ENCODE measurements at regions not wholly inside any gene's neighbourhood (a gene's known extent, or its start where the extent isn't known, plus 50 kb on each side); places are given as distances from the start of the nearest gene placed in this dataset.

DNA sequence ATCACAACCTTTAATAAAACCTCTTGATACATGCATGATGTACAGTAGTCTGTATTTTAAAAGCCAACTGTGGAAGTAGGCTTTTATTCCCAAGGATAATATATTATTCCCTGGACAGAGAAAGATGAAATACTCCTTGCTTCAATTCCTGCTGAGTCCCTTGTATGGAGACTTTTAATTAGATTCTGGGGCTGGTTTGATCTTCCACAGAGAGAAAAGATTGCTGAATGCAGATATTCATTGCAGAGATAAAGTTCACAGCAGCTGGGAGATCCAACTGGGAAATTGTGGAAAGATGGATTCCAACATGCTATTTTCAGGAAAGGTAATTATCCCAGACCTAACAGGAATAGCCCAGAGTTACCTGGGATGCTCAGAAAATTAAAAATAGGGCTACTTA is 607.0 kb upstream of the HS6ST1 start:
- TF ChIP-seq, protein P1, sequence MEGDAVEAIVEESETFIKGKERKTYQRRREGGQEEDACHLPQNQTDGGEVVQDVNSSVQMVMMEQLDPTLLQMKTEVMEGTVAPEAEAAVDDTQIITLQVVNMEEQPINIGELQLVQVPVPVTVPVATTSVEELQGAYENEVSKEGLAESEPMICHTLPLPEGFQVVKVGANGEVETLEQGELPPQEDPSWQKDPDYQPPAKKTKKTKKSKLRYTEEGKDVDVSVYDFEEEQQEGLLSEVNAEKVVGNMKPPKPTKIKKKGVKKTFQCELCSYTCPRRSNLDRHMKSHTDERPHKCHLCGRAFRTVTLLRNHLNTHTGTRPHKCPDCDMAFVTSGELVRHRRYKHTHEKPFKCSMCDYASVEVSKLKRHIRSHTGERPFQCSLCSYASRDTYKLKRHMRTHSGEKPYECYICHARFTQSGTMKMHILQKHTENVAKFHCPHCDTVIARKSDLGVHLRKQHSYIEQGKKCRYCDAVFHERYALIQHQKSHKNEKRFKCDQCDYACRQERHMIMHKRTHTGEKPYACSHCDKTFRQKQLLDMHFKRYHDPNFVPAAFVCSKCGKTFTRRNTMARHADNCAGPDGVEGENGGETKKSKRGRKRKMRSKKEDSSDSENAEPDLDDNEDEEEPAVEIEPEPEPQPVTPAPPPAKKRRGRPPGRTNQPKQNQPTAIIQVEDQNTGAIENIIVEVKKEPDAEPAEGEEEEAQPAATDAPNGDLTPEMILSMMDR (IDR thresholded peaks at IDR 0.05 in 4 of 5, conservative IDR thresholded peaks at IDR 0.05 in 1 of 5) = no peak
- TF ChIP-seq POLR2A (IDR thresholded peaks at IDR 0.05) = no peak
- no peaks in the 10 kb centered on the region for H3K4me1 ChIP-seq
- ATAC-seq (no peak), DNase-seq (no peak)
- in situ Hi-C loops (cut with MboI; ENCODE audit: low sequenced_read_pairs in 4 of 4) = no loop called here
- no peaks in the 10 kb centered on the region for H3K9me3 ChIP-seq
- intact Hi-C loops (cut with DNase I; ENCODE audit: low total_unique reads) = no loop called here
- H3K27ac ChIP-seq = no peak overlapping the region
- H3K4me3 ChIP-seq = no peak overlapping the region
- H3K36me3 ChIP-seq = no peaks in the 10 kb centered on the region
- H3K27me3 ChIP-seq = no peaks in the 10 kb centered on the region

- no peak for DNase-seq
- H3K27me3 ChIP-seq = no peaks in the 10 kb centered on the region
- intact Hi-C loops (cut with DNase I; ENCODE audit: low total_unique reads) (no loop called here), in situ Hi-C loops (cut with MboI; ENCODE audit: low sequenced_read_pairs in 4 of 4) (no loop called here)
- no peak overlapping the region for H3K27ac ChIP-seq
- H3K36me3 ChIP-seq = no peaks in the 10 kb centered on the region
- no peak for ATAC-seq
- TF ChIP-seq, protein P1 (IDR thresholded peaks at IDR 0.05 in 4 of 5, conservative IDR thresholded peaks at IDR 0.05 in 1 of 5) = no peak
- TF ChIP-seq POLR2A (IDR thresholded peaks at IDR 0.05) = no peak
- no peaks in the 10 kb centered on the region for H3K4me1 ChIP-seq
- H3K4me3 ChIP-seq = no peak overlapping the region
- no peaks in the 10 kb centered on the region for H3K9me3 ChIP-seq
Measured at GRCh38 chr2:128930101-128930500, 611.4 kb upstream of the HS6ST1 start.

DNA sequence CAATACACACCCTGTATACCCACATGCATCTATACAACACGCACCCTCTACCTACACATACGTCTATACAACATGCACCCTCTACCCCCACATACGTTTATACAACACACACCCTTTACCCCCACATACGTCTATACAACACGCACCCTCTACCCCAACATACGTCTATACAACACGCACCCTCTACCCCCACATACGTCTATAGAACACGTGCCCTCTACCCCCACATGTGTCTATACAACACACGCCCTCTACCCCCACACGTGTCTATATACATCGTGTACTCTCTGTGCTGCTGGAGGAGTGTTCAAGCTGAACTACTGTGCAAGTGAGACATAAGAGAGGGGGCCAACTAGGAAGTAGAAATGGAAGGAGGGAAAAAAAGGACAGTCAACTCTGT is 621.7 kb upstream of the HS6ST1 start:
- H3K9me3 ChIP-seq = no peaks in the 10 kb centered on the region
- DNase-seq = no peak
- H3K4me3 ChIP-seq = no peak overlapping the region
- no peaks in the 10 kb centered on the region for H3K36me3 ChIP-seq
- no peak overlapping the region for H3K27ac ChIP-seq
- TF ChIP-seq, protein P1 (IDR thresholded peaks at IDR 0.05 in 4 of 5, conservative IDR thresholded peaks at IDR 0.05 in 1 of 5) = no peak
- no peak for TF ChIP-seq POLR2A (IDR thresholded peaks at IDR 0.05)
- intact Hi-C loops (cut with DNase I; ENCODE audit: low total_unique reads) = no loop called here
- in situ Hi-C loops (cut with MboI; ENCODE audit: low sequenced_read_pairs in 4 of 4) = no loop called here
- H3K27me3 ChIP-seq = no peaks in the 10 kb centered on the region
- no peaks in the 10 kb centered on the region for H3K4me1 ChIP-seq
- no peak for ATAC-seq

- intact Hi-C loops (cut with DNase I; ENCODE audit: low total_unique reads) = no loop called here
- Histone ChIP-seq H3K4me1 (no peaks in the 10 kb centered on the region), H3K36me3 (no peaks in the 10 kb centered on the region), H3K27me3 (no peaks in the 10 kb centered on the region), H3K9me3 (no peaks in the 10 kb centered on the region), H3K4me3 (no peak overlapping the region), H3K27ac (no peak overlapping the region)
- no peak for DNase-seq
- in situ Hi-C loops (cut with MboI; ENCODE audit: low sequenced_read_pairs in 4 of 4) = no loop called here
- TF ChIP-seq, protein P1 (IDR thresholded peaks at IDR 0.05 in 4 of 5, conservative IDR thresholded peaks at IDR 0.05 in 1 of 5) = no peak
- TF ChIP-seq POLR2A (IDR thresholded peaks at IDR 0.05) = no peak
- no peak for ATAC-seq
Measured at GRCh38 chr2:128941751-128942150, 623.1 kb upstream of the HS6ST1 start.

DNA sequence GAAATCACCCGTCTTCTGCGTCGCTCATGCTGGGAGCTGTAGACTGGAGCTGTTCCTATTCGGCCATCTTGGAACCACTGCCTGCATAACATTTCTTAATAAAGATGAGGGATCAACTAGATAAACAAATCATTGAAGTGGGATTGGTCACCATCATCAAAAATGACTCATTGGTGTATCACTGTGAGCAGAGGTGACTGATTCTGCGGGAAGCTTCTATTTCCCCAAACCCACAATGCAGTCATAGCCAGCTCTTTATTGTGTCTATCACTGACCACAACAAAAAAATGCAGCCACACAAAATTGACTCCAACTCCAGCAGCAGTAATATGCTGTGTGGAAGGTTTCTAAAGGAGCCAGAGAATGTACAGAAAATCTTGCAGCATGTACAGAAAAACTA is 630.7 kb upstream of the HS6ST1 start:
- DNase-seq (no peak), ATAC-seq (no peak)
- Histone ChIP-seq H3K36me3 (no peaks in the 10 kb centered on the region), H3K4me3 (no peak overlapping the region), H3K9me3 (no peaks in the 10 kb centered on the region), H3K27me3 (no peaks in the 10 kb centered on the region), H3K4me1 (no peaks in the 10 kb centered on the region), H3K27ac (no peak overlapping the region)
- intact Hi-C loops (cut with DNase I; ENCODE audit: low total_unique reads) = no loop called here
- no peak for TF ChIP-seq POLR2A (IDR thresholded peaks at IDR 0.05)
- TF ChIP-seq, protein P1 (IDR thresholded peaks at IDR 0.05 in 4 of 5, conservative IDR thresholded peaks at IDR 0.05 in 1 of 5) = no peak
- in situ Hi-C loops (cut with MboI; ENCODE audit: low sequenced_read_pairs in 4 of 4) = no loop called here
